Epidermal melanocyte (primary cell): ENCODE measurements at regions not wholly inside any gene's neighbourhood (a gene's known extent, or its start where the extent isn't known, plus 50 kb on each side); places are given as distances from the start of the nearest gene placed in this dataset.

Source experiments
- DNase-seq: peaks from one replicate; pipeline ENCODE4 v3.0.0; 2011; ENCODE audit warnings: low spot score; ENCODE audit not compliant: insufficient read length

DNA sequence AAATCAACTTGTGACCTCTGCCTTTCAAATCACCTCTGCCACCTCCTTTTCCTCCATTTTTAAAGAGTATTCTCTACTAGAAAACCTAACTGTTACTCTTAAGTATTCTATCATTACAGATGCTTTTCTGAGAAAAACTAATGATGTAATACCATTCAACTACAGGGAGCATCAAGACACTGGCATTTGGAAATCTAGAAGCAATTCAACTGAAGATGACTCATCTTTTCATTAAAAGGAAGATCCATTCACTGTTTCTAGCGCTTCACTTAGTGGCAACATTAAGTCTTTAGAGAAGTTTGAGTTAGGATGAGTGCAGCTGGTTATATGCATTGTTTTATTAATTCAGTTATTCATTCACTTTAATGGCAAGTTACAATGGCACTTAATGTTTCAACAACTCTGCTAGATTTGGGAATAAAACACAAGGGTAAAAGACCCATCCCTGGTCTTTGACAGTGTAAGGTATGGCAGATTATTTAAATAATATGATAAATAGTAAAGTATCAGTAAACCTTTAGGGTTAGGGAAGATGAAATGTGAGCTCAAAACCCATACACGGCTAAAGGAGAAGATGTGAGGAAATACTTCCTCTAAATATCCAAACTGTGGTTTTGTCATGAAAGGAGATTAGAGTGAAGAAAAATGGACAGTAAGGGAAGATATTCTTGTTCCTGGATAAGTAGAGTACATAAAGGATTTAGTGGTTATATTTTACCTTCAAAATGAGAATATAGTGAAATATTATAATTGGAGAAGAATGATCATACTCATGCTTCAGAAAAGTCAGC, 61.7 kb downstream of the KCNJ2 start:
- DNase-seq: no peak

DNA sequence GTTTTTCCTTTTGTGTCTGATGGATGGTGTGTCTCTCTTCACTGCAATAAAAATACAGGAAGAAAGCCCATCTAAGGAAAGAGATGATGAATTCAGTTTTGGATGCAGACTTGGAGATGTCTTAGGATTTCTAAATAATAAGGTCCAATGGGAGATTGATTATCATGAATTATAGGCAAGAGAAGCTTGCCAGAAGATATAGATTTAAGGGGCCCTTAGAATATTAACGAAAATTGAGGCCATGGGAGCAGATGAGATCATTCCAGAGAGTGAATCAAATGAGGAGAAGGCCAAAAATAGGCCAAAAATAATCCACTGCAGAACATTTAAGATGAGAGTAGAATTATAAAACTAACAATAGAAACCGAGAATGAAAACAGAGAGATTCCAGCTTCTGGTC, 63.1 kb downstream of the KCNJ2 start:
- no peak for DNase-seq

DNA sequence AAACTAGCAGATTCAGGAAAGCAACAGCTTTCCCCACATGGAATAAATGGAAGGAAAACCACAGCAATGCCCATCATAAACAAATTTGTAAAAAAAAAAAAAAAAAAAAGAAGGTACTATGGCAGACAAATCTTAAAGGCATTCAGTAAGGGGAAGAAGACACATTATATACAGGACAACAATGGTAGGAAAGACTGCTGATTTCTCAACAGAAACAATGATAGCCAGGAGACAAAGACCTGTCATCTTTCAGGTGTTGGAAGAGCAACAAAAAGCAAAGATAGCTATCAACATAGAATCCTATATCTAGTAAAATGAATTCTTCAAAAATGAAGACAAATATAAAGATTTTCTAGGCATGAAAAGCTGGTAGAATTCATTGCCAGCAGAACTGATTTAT, 65.9 kb downstream of the KCNJ2 start:
- DNase-seq: no peak

DNA sequence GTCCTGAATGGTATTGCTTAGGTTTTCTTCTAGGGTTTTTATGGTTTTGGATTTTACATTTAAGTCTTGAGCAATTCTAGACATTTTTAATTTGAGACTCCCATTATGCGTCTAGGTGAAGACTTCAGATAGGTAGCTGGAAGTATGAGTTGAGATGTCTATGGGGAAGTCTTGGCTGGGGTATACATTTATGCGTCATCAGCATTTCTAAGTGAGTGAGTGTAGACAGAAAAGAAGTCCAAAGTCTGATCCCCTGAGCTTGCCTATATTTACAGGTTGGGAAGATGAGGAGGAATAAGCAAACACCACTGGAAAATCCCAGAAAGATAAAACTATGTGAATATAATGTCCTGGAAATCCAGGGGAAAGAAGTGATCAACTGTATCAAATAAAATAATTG, 68.9 kb downstream of the KCNJ2 start:
- DNase-seq: no peak

DNA sequence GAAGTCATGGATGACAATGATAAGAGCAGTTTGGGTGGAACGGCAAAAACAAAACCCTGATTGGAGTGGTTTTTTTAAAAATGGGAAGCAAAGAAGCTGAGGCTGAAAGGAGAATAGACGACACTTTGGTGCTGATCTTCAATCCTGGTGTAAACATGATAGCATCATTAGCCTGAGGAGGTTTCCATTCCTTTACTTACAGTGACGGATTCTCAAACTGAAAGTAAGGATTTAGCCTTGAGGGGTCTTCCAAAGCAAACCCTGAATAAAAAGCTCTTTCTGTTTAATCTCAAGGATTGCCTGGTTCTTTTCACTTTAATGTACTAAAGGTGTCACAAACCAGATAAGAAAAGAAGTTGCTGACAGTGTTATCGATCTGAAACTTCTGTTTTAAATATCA, 69.3 kb downstream of the KCNJ2 start:
- peak; percentile 37 for DNase-seq

DNA sequence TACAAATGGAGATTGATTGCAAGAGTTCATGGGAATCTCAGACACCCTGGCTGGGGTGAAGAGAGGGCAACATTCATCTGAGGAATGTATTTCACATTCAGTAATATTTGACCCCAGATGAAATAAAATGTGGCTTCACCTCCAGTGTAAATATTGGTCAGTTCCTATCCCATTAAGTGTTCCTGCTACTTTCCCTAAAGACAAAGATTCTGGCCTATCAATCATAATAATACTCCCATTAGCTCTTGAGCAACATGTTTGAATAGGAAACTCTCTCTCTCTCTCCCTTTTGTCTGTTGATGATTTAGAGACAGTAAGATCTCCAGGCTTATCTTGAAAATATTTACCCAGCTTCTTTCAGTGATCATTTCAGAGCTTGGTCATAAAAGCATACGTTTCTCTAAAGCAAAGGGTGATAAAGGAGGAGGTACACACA, 70.1 kb downstream of the KCNJ2 start:
- DNase-seq: no peak

DNA sequence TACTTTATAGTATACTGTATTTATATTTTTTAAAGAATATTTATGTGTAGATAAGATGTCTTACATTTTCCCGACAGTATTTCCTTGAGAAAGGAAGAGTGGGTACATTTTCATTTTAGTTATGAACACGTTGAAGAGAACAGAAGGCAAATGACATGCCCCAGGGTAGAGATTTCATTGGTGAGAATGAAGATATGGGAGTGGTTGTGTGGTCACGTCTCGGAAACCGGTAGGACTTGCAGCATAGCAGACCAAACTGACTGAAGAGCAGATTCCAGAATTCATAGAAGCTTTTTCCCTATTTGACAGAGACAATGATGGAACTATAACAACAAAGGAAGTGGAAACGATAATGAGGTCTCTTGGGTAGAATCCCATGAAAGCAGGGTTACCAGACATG, 71.7 kb downstream of the KCNJ2 start:
- no peak for DNase-seq

DNA sequence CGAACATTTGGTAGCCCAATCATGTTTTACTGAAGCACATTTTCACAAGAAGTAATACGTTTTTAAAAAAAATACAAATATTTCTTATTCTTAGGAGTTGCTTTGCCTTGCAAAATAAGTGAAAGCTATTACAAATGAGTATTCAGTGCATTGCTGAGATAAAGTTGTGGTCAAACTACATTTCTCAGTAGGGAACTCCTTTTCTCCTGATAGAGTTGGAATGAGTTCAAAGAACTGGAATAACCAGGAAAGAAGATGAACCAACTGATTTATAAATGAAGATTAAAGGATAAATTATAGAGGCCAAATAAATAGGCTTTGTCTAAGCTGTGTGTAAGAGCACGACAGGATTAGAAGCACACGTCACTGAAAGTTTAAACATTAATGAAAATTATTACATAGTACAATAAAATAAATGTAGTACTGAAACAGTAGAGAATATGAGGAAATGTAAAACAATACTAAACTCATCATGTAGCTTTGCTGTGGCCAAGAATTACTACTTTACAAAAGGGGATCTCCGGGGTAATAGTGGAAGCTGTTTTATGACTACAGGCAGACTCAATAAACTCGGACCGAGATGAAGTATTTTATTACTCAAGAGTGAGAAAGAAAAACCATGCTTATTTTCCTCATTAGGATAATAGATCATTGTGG, 73.6 kb downstream of the KCNJ2 start:
- no peak for DNase-seq

DNA sequence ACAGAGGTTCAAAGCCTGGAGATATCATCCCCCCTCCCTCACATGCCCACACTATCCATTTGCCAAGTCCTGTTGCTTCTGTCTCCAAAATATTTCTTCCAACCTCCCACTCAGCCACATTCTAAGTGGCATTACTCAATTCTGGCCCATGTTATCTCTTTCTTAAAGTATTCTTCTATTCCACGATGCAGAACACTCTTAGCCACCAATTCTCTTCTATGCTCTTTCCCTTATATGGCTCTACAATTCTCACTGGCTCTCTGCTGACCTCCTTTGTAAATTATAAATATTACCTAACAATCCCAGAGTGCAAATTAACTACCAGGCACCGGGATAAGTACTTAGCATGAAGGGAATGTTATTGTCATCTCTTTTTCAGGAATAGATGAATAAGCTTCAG, 82.4 kb downstream of the KCNJ2 start:
- DNase-seq: no peak

DNA sequence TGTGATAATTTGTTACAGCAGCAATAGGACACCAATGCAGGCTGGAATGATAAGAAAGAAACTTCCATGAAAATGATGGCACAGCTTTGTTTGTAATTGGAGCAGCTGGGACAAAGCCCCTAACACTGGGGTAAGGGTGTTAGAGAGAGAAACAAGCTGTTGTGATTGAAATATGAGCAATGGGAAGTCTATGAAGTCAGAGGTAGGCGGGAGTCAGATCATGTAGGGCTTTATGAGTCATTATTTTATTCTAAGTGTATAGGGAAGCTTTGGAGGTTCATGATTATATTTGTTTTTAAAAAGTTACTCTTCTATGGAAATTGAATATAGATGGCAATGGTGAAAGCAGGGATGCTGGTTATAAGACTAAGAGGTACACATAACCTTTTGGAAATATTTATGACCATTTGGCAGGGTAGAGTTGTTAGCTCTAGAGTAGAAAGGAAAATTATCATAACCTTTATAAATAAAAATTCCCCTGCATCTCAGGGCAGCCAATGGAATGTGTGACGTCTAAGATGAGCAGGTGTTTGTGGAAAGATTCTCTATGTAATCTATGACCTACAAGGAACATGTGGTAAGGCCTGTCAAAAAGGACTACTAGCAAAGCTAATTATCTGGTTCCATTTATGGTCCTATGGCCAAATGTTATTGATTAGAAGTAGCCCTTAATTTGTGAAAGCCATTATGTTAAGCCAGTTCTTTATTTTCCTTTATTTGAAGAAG, 85.6 kb downstream of the KCNJ2 start:
- no peak for DNase-seq

DNA sequence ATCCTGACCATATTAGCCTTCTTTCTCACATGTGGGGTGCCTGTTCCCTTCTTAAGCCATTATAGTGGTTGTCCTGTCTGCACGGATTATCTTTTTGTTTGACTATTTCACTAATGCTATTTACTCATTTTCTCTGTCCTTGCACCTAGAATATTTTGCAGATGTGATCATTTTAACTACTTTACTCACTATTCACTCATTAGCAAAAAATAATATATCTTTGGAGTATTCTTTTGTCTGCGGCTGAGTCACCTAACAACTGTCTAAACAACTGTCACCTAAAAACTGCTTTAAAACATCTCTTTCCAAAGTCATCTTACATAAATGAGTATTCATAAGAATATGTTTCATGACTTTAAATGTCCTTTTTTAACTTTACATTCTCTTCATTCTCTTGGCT, 87.4 kb downstream of the KCNJ2 start:
- DNase-seq: no peak

DNA sequence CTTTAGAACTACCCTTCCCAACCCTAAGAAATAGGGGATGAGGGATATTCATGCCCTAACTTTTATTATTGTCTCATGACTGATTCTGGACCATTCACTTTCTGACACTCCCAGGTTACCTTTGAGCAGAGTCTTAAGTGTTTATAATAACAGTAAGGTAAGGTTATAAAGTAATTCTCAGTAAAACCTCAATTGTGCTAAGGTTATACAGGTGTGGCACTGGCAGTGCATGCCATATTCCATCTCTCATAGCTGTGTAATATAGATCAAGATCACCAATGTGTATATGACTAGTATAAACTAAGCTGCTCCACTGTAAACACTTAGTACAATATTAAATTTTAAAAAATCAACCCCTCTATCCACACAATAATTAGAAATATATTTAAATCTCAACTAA, 89.1 kb downstream of the KCNJ2 start:
- DNase-seq: no peak

DNA sequence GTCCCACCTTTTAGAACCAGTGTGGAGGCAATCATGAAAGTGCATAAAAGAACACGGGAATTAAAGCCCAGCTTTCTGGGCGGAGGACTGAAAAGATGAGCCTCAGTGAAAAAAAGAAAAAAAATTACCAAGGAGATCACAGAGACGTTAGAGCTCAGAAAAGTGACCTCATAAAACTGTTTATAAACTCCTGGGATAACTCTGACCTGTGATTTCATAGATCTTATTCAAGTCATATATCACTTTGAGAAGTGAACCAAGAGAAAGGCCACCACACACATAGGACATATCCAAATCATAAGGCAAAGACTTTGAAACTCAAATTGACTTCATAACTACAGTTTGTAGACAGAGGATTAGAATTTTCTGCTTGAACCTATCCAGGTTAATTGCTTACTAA, 90.1 kb downstream of the KCNJ2 start:
- DNase-seq: no peak

DNA sequence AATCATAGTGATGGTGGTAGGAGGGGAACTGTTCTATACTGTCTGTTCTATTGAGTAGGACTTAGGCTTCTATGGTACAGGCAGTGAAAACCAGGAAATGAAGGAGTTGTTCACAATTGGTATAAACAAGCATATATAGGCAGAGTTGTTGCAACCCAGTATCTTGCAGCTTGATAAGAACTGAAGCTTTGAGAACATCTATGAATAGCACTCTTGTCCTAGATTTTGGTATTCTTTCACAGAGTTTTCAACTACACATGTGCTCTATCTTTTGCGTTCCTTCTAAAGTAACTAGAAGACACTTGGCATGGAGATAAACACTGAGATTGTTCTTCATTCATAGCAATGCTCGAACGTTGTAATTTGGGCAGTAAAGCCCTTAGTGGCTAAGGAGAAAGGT, 91.8 kb downstream of the KCNJ2 start:
- DNase-seq: peak; percentile 20

DNA sequence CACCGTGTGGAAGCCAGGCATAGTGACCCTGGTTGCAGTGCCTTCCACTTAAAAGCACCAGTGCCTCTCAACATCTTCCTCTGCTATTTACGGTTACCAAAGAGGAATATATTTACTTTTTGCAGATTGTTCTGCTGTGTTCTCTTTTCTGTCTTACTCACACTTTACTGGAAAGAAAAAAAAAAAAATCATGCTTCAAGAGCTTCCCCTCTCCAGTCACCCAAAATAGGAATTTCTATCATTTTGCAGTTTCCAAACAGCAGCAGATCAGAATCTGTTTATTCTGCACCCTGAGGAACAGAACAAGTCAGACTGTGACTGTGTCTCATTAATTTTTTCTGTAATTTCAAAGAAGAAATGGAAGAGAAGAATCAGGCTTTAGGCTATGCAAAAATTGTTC, 96.1 kb downstream of the KCNJ2 start:
- no peak for DNase-seq

DNA sequence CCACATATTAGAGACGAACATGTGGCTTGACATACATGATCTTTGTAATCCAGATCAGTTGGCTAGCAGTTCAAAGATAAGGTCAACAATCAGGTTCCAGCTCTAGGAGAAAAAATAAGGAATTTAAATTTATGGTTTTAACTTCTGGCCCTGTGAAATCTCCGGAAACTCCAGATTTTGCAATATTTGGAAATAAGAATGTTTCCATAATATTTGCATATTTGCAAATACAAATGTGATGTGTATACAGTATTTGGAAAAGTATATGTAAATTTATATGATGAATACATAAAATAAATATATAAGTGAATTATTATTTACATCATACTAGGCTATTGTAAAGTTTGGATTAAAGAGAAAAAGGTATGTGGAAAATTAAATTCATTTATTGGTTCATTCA, 97.1 kb downstream of the KCNJ2 start:
- DNase-seq: no peak

DNA sequence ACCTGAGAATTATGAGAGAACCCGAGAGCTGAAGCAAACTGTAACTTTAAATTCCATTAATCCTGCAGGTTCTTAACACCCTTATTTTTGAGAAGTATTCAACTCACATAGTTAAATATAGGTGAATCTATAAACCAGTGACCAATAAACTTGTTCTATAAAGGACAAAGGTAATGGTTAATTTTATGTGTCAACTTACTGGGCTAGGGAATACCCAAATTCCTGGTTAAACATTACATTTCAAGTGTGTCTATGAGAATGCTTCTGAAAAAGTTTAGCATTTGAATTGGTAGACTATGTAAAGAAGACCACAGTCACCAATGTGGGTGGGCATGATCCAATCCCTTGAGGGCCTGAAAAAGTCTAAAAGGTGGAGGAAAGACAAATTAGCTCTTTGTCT, 99.1 kb downstream of the KCNJ2 start:
- DNase-seq: no peak

DNA sequence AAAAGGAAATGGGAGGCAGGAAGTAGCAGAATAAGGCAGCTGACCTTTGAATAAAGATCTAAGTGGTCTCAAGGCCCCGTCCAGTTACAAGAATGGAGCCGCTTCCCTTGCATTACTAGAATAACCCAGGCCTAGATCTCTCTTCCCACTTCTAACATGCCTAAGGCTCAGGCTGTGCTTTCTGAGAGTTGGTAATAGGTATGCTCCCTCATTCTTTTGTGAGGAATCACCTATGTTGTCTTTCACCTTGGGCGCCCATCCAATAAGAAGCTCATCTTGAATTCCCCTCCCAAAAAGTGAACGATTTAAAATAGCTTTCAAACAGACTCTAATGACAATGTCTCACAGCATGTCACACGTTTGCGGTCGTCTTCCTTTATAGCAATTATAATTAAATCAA, 101.2 kb downstream of the KCNJ2 start:
- no peak for DNase-seq

DNA sequence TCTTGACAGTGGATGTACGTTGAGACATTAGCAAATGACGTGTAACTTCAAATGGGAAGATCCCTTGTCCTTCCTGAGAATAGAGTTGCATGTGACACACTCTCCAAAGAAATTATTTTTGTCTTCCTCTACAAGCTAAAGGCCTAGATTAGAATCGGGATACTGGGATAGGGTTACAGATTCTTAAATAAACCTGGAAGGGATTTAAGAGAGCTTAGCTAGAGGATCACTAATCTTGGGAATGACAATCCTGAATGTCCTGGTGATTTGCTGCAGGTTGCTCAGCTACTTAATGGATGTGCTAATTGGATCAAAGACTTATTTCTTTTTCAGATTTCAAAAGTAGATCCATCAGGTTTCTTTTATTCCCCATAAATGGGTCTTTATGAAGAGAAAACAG, 101.9 kb downstream of the KCNJ2 start:
- no peak for DNase-seq

DNA sequence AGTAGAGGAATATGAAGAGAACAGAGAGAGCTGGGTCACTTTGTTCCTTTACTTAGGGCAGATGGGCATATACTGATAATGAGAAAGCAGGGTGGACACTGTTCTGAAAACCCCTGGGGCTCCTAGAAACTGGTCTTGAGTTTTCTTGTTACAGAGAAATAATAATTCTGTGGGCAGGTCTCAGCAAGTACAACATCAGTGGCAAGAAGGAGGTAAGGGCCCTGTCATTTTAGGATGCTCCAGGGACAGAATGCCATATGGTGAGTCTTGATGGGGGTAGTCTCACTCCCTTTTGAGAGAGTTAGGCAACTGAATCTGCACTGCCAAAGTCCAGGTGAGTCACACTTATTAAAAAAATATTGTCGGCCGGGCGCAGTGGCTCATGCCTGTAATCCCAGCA, 102.3 kb downstream of the KCNJ2 start:
- DNase-seq: no peak

DNA sequence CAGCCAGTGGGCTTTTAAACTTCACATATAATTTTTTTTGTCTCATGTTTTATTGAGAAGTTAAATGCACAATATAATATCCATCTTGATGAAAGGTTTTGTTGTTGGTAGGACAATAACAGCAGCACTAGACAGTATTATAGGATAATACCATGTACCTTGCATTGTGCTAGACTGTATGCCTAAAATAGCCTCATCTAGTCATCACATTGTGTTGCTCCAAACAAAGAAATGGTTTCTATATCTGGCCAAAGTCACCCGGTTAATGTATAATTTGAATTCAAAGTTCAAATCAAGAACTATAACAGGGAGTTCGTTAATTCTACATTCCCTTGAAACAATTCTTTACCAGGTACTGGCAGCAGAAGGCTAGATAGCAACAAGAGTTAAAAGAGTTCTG, 104.9 kb downstream of the KCNJ2 start:
- DNase-seq: no peak

DNA sequence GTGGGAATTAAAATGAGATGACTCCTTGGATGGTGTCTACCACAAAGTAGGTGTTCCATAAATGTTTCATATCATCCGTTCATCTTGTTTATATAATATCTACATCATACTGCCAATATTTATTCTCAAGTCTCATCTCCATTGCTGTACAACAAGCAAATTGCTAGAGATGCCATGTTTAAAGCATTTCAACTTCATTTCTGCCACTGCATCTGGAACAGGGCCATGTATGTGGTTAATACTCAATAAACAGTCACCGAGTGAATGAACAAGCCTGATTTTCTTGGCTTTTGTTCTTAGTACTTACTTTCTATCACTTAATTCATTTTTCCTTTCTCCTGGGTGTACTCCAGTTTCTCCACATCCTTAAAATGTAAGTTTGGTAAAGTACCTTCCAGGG, 107.6 kb downstream of the KCNJ2 start:
- no peak for DNase-seq
